Panc1 (cell line): ENCODE measurements at regions not wholly inside any gene's neighbourhood (a gene's known extent, or its start where the extent isn't known, plus 50 kb on each side); places are given as distances from the start of the nearest gene placed in this dataset.

ENCODE experiments used
- ATAC-seq: fragments of 200-7000 bp; cut with Tn5 transposase; 2 replicates; pipeline ENCODE4 v1.9.1; 2020; ENCODE audit warnings: mild to moderate bottlenecking, moderate library complexity
- BruUV-seq: library from RNA; stranded (reverse); fragments of 400-500 nt; replicated peaks from 2 replicates; lab custom pipeline; 2021; lab: Mats Ljungman, UMichigan
- CTCF ChIA-PET: fragments of 300-600 bp; sonication (Branson Sonifier 250); formaldehyde crosslinking; loops from one replicate; lab custom pipeline; 2022; ENCODE audit warnings: antibody characterized with exemption; lab: Charles Lee
- POLR2A ChIA-PET: fragments of 300-600 bp; sonication (Branson Sonifier 250); formaldehyde crosslinking; loops from one replicate; lab custom pipeline; 2022; ENCODE audit warnings: antibody characterized with exemption; lab: Charles Lee
- DNase-seq: peaks from one replicate; pipeline ENCODE4 v3.0.0-alpha.2; 2010; ENCODE audit warnings: low read depth, low spot score
- H3K27ac ChIP-seq: 2 replicates; pipeline ENCODE4 v1.5.1; 2011; ENCODE audit warnings: mild to moderate bottlenecking, low read length, inconsistent platforms
- H3K27me3 ChIP-seq: fragments of 200-500 bp; sonication (Bioruptor generic); 2 replicates; pipeline ENCODE4 v1.6.0; 2014; ENCODE audit warnings: low read length, inconsistent platforms; ENCODE audit not compliant: control insufficient read depth, insufficient read depth
- H3K36me3 ChIP-seq: fragments of 200-500 bp; sonication (Bioruptor generic); 2 replicates; pipeline ENCODE4 v1.5.1; 2014; ENCODE audit warnings: inconsistent platforms, mild to moderate bottlenecking, low read length, moderate library complexity; ENCODE audit not compliant: control insufficient read depth, insufficient read depth
- H3K4me1 ChIP-seq: 2 replicates; pipeline ENCODE4 v1.5.1; 2011; ENCODE audit warnings: inconsistent platforms, mild to moderate bottlenecking, low read length, moderate library complexity; ENCODE audit not compliant: control insufficient read depth, insufficient read depth
- H3K4me3 ChIP-seq, 2 experiments: 2 replicates each; pipeline ENCODE4 v1.5.1; 2011 to 2012; ENCODE audit warnings: low read depth in 2 of 2, low read length in 2 of 2, mild to moderate bottlenecking in 2 of 2, inconsistent platforms in 1 of 2, moderate library complexity in 1 of 2
- H3K9me3 ChIP-seq: fragments of 200-500 bp; sonication (Bioruptor generic); 2 replicates; pipeline ENCODE4 v1.5.1; 2014; ENCODE audit warnings: low read depth, mild to moderate bottlenecking, inconsistent platforms, low read length, moderate library complexity; ENCODE audit not compliant: control insufficient read depth, insufficient read depth
- CTCF ChIP-seq: fragments of 450-650 bp; IDR thresholded peaks from 2 replicates; pipeline ENCODE4 v1.5.1; 2017; ENCODE audit warnings: mild to moderate bottlenecking
- POLR2AphosphoS5 ChIP-seq: IDR thresholded peaks from 2 replicates; pipeline ENCODE4 v1.6.1; 2012; ENCODE audit warnings: mild to moderate bottlenecking, low read depth, low read length, moderate library complexity
- REST ChIP-seq, 2 experiments: IDR thresholded peaks; 2 replicates each; pipeline ENCODE4 v1.6.1; 2011 to 2012; ENCODE audit warnings: low read depth in 2 of 2, control low read depth in 1 of 2, low read length in 1 of 2, mild to moderate bottlenecking in 1 of 2, moderate library complexity in 1 of 2; ENCODE audit not compliant: insufficient read depth in 1 of 2
- SIN3A ChIP-seq: IDR thresholded peaks from 2 replicates; pipeline ENCODE4 v1.6.1; 2012; ENCODE audit warnings: low read depth, mild to moderate bottlenecking, low read length, moderate library complexity, borderline replicate concordance; ENCODE audit not compliant: insufficient read depth
- TCF7L2 ChIP-seq: IDR thresholded peaks from 2 replicates; pipeline ENCODE4 v1.6.1; 2011; ENCODE audit warnings: mild to moderate bottlenecking, low read depth, low read length, inconsistent platforms
- in situ Hi-C: cut with HindIII; loops from 2 replicates; pipeline ENCODE4 v1.10.0; 2016; ENCODE audit warnings: low sequenced_read_pairs, low pct_unique_long_range_greater_than_20kb
- intact Hi-C: fragments of 100-400 bp; cut with micrococcal nuclease; formaldehyde crosslinking; loops from one replicate; pipeline ENCODE4 v1.10.0; 2022; ENCODE audit not compliant: unreplicated experiment

- TF ChIP-seq CTCF, result no peak
- no peak for TF ChIP-seq SIN3A
- Histone ChIP-seq H3K27me3 (no peaks in the 10 kb centered on the region), H3K4me1 (no peaks in the 10 kb centered on the region), H3K9me3 (no peaks in the 10 kb centered on the region), H3K27ac (no peak overlapping the region), H3K36me3 (no peaks in the 10 kb centered on the region), H3K4me3 (no peak overlapping the region)
- POLR2A ChIA-PET, result no interaction called here
- CTCF ChIA-PET, result no interaction called here
- intact Hi-C loops, result no loop called here
- ATAC-seq, result no peak
- in situ Hi-C loops, result no loop called here
- no peak for DNase-seq
- BruUV-seq, result no TSS peak
These were observed 129.4 kb upstream of the ANKFN1 start for GRCh38 chr17:56023851-56024250.

- Histone ChIP-seq H3K36me3 (no peaks in the 10 kb centered on the region), H3K4me1 (no peaks in the 10 kb centered on the region), H3K27me3 (no peaks in the 10 kb centered on the region), H3K4me3 (no peak overlapping the region), H3K9me3 (no peaks in the 10 kb centered on the region), H3K27ac (no peak overlapping the region)
- ChIA-PET POLR2A (no interaction called here), CTCF (no interaction called here)
- no peak for ATAC-seq
- TF ChIP-seq REST (IDR thresholded peaks at IDR 0.05; ENCODE audit: insufficient read depth in 1 of 2, low read depth in 2 of 2, low read length in 1 of 2) (no peak), POLR2AphosphoS5 (no peak), CTCF (no peak), SIN3A (no peak), TCF7L2 (no peak)
- intact Hi-C loops, result no loop called here
- BruUV-seq, result no TSS peak
- no peak for DNase-seq
- in situ Hi-C loops, result no loop called here
These were observed 126.4 kb upstream of the ANKFN1 start for GRCh38 chr17:56026915-56027314.
